ENCODE measurements at regions not wholly inside any gene's neighbourhood (a gene's known extent, or its start where the extent isn't known, plus 50 kb on each side); places are given as distances from the start of the nearest gene placed in this dataset.

DNA sequence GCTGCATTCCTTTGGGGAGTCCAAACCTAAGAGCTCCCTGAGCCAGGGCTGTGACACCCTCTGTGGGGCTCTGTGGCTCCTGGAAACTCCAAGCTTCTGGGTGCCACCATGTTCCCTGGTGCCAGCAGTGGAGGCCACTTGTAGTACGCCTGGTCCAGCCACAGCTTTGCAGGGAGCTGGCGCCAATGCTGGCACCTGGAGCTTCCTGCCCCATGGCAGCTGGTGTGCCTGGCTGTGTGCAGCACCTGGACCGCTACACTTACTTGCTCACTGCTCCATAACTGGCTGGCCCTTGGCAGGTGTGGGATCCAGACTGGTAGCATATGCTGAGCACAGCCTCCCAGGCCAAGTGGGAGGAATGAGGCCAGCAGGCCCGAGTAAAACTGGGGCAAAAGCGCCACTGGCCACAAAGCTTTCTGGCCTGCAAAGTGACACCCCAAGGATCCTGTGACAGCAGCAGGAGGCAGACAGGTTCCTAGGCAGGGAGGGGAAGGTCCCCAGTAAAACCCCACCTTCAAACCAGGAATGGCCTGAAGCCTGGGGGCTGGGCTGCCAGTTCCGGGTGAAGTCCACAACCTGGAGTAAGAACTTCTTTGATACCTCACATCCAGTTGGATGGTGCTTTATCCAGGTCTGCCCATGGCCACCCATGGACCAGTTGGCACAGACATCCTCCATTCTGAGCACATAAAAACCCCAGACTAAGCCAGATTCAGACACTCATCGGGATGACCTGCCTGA is 461.0 kb downstream of the TBC1D32 start:
- DNase-seq (ENCODE audit: low read depth): no peak
- no peak overlapping the region for H3K4me3 ChIP-seq (ENCODE audit: low read depth, low read length)
- TF ChIP-seq, protein P1, sequence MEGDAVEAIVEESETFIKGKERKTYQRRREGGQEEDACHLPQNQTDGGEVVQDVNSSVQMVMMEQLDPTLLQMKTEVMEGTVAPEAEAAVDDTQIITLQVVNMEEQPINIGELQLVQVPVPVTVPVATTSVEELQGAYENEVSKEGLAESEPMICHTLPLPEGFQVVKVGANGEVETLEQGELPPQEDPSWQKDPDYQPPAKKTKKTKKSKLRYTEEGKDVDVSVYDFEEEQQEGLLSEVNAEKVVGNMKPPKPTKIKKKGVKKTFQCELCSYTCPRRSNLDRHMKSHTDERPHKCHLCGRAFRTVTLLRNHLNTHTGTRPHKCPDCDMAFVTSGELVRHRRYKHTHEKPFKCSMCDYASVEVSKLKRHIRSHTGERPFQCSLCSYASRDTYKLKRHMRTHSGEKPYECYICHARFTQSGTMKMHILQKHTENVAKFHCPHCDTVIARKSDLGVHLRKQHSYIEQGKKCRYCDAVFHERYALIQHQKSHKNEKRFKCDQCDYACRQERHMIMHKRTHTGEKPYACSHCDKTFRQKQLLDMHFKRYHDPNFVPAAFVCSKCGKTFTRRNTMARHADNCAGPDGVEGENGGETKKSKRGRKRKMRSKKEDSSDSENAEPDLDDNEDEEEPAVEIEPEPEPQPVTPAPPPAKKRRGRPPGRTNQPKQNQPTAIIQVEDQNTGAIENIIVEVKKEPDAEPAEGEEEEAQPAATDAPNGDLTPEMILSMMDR (IDR thresholded peaks at IDR 0.05; ENCODE audit: insufficient read depth, low read depth, low read length): no peak

DNA sequence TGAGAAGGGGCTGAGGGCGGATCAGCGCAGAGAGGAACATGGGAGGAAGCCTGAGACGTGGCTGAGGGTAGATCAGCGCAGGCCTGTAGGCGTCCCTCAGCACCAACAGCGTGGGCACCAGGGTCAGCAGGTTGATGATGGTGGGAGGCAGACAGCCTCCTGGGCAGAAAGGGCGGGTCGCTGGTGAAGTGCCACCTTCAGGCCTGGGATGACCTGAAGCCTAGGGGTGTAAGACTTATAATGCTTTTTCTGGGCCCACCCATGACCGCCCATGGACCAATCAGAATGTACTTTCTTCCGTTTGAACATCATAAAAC is 462.1 kb downstream of the TBC1D32 start:
- TF ChIP-seq, protein P1 (IDR thresholded peaks at IDR 0.05; ENCODE audit: insufficient read depth, low read depth, low read length): no peak
- no peak overlapping the region for H3K4me3 ChIP-seq (ENCODE audit: low read depth, low read length)
- DNase-seq (ENCODE audit: low read depth): no peak

DNA sequence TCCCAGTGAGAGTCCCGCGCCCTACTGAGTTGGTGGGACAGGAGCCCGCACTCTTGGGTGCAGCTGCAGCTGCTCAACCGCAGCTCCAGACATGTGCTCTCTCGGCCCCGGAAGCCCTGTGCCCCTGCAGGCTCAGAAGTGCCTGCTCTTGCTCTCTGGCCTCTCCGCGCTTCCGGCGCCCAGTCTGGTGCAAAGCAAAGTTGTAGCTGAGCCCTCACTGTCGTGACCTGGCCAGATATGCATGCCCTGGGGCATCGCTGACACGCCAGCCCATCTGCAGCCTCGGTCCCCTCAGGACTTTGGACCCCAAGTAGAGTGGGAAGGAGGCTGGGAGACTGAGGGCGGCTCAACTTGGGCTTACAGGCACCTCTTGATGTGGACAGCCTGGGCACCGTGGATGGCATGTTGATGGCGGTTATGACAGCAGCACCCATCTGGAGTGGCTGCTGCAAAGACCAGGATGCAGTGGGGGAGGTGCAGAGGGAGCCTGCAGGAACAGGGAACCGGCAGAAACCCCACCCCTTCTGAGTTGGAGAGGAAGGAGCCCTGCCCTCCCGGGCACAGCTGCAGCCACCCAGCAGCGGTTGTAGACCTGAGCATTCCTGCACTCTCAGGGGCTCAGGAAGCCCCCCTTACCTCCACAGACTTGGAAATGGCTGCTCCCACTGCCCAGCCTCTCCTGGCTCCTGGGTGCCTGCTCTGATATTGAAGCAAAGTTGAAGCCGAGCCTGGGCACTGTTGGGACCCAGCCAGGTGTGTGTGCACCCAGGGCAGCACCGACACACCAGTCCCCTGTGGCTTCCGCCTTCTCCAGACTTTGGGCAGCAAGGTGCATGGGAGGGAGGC is 462.6 kb downstream of the TBC1D32 start:
- TF ChIP-seq, protein P1 (IDR thresholded peaks at IDR 0.05; ENCODE audit: insufficient read depth, low read depth, low read length): no peak
- no peak overlapping the region for H3K4me3 ChIP-seq (ENCODE audit: low read depth, low read length)
- no peak for DNase-seq (ENCODE audit: low read depth)

DNA sequence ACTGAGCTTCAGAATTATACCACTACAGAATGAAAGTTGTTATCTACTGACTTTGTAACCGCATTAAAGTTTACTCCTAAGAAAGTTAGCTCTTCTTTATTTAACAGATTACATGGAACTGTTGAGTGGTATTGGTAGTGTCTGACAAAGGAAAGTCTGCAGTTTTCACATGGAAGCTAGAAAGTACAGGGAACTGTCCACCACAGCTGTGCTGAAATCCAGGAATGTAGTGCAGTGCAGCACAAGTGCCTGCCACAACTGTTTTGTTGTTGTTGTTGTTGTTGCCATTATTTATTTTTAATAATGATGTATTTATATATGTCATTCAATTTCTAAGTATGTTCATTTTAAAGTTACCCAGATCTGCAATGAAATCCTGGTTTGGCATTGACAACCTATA is 464.9 kb downstream of the TBC1D32 start:
- no peak for DNase-seq (ENCODE audit: low read depth)
- no peak overlapping the region for H3K4me3 ChIP-seq (ENCODE audit: low read depth, low read length)
- TF ChIP-seq, protein P1 (IDR thresholded peaks at IDR 0.05; ENCODE audit: insufficient read depth, low read depth, low read length): no peak

DNA sequence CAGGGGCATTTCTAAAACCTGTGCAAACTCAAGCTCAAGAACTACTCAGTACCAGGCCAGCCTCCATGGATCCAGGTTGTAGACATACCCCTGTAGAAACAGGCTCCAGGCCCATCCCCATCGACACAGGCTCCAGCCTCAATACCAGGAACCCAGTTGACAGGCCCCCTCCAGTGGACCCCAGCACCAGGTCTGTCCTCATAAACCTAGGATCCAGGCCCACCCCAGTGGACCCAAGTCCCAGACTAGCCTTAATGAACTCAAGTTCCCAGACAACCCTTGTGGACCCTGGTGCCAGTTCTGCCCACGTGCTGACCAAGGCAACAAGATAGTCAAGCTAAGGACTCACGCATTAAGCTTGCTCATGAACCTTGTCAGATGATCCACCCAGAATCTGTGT is 476.9 kb downstream of the TBC1D32 start:
- H3K4me3 ChIP-seq (ENCODE audit: low read depth, low read length): no peak overlapping the region
- TF ChIP-seq, protein P1 (IDR thresholded peaks at IDR 0.05; ENCODE audit: insufficient read depth, low read depth, low read length): no peak
- DNase-seq (ENCODE audit: low read depth): no peak

DNA sequence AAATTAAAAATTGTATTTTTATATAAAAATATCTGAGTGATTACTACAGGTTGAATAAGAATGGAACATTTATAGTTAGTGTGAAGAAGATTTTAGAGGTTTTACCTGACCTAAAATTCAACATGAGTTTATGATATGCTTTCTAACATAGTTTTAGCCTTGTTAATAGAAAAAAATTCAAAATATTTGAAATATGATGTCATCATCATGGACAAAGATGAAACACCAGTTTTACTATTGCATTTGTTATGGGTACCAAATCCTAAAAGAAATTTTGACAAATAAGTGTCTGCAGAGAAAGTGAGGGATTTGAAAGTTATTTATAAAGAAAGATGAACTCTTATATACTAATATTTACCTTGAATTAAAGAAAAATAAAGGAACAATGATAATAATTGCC is 479.7 kb downstream of the TBC1D32 start:
- TF ChIP-seq, protein P1 (IDR thresholded peaks at IDR 0.05; ENCODE audit: insufficient read depth, low read depth, low read length): no peak
- DNase-seq (ENCODE audit: low read depth): no peak
- no peak overlapping the region for H3K4me3 ChIP-seq (ENCODE audit: low read depth, low read length)
